WTC11 (cell line): ENCODE measurements at regions not wholly inside any gene's neighbourhood (a gene's known extent, or its start where the extent isn't known, plus 50 kb on each side); places are given as distances from the start of the nearest gene placed in this dataset.

Experiments used
- ATAC-seq: fragments of 200-7000 bp; cut with Tn5 transposase; 2 replicates; pipeline ENCODE4 v1.10.0; 2021; ENCODE audit warnings: mild to moderate bottlenecking, moderate library complexity
- CTCF ChIA-PET: fragments of 300-600 bp; sonication (Branson Sonifier 250); formaldehyde crosslinking; loops from one replicate; lab custom pipeline; 2021; ENCODE audit warnings: antibody characterized with exemption; lab: Charles Lee
- POLR2A ChIA-PET: fragments of 350-600 bp; sonication (Branson Sonifier 250); formaldehyde crosslinking; loops from one replicate; lab custom pipeline; 2021; ENCODE audit warnings: antibody characterized with exemption; lab: Charles Lee
- DNase-seq: peaks from one replicate; pipeline ENCODE4 v3.0.0; 2021; ENCODE audit warnings: low spot score
- H3K27ac Mint-ChIP-seq: 2 replicates; pipeline ENCODE4 v1.8.0; 2021; ENCODE audit warnings: mixed read lengths
- H3K27me3 Mint-ChIP-seq: 2 replicates; pipeline ENCODE4 v1.8.0; 2021; ENCODE audit warnings: low read depth, mild to moderate bottlenecking, moderate library complexity, mixed read lengths
- H3K36me3 Mint-ChIP-seq: 2 replicates; pipeline ENCODE4 v1.8.0; 2021; ENCODE audit warnings: mixed read lengths
- H3K4me1 Mint-ChIP-seq: 2 replicates; pipeline ENCODE4 v1.8.0; 2022; ENCODE audit warnings: mixed read lengths
- H3K4me3 Mint-ChIP-seq: 2 replicates; pipeline ENCODE4 v1.8.0; 2021; ENCODE audit warnings: mild to moderate bottlenecking, moderate library complexity, mixed read lengths
- H3K9me3 Mint-ChIP-seq: 2 replicates; pipeline ENCODE4 v1.8.0; 2021; ENCODE audit warnings: mixed read lengths
- ATF2 ChIP-seq: sonication (generic); formaldehyde crosslinking; IDR thresholded peaks from 2 replicates; pipeline ENCODE4 v1.8.1; 2022; ENCODE audit warnings: low read depth, missing genetic modification reagents, borderline replicate concordance
- CDX4 ChIP-seq: fragments of 250-450 bp; sonication (Bioruptor Pico); IDR thresholded peaks from 2 replicates; pipeline ENCODE4 v1.9.0; 2021; ENCODE audit warnings: moderate library complexity, mild to moderate bottlenecking, inconsistent platforms, borderline replicate concordance
- CREM ChIP-seq: sonication (generic); formaldehyde crosslinking; IDR thresholded peaks from 2 replicates; pipeline ENCODE4 v1.8.1; 2022; ENCODE audit warnings: mild to moderate bottlenecking, missing genetic modification reagents, moderate library complexity
- ETV6 ChIP-seq: sonication (generic); formaldehyde crosslinking; IDR thresholded peaks from 2 replicates; pipeline ENCODE4 v1.8.1; 2022; ENCODE audit warnings: mild to moderate bottlenecking, missing genetic modification reagents
- NFATC4 ChIP-seq: fragments of 250-450 bp; sonication (Bioruptor Pico); IDR thresholded peaks from 2 replicates; pipeline ENCODE4 v1.9.0; 2021; ENCODE audit warnings: mild to moderate bottlenecking
- NFE2L1 ChIP-seq: sonication (generic); formaldehyde crosslinking; IDR thresholded peaks from 2 replicates; pipeline ENCODE4 v1.8.1; 2023; ENCODE audit warnings: missing genetic modification reagents
- STAT6 ChIP-seq: sonication (generic); formaldehyde crosslinking; conservative IDR thresholded peaks from 2 replicates; pipeline ENCODE4 v1.8.1; 2023; ENCODE audit warnings: mild to moderate bottlenecking, low read depth, missing genetic modification reagents, moderate library complexity
- TP53 ChIP-seq: sonication (generic); formaldehyde crosslinking; IDR thresholded peaks from 2 replicates; pipeline ENCODE4 v1.8.1; 2023; ENCODE audit warnings: mild to moderate bottlenecking, missing genetic modification reagents
- USF1 ChIP-seq: sonication (generic); formaldehyde crosslinking; IDR thresholded peaks from 2 replicates; pipeline ENCODE4 v1.8.0; 2022; ENCODE audit warnings: mild to moderate bottlenecking, missing genetic modification reagents
- ZNF396 ChIP-seq: fragments of 250-450 bp; sonication (Bioruptor Pico); IDR thresholded peaks from 2 replicates; pipeline ENCODE4 v1.8.0; 2021; ENCODE audit warnings: mild to moderate bottlenecking, moderate library complexity, borderline replicate concordance
- ZNF425 ChIP-seq: fragments of 250-450 bp; sonication (Bioruptor Pico); conservative IDR thresholded peaks from 2 replicates; pipeline ENCODE4 v1.9.0; 2021; ENCODE audit warnings: mild to moderate bottlenecking

- no peak overlapping the region for H3K4me3 Mint-ChIP-seq
- TF ChIP-seq ETV6 (CRISPR knock-in tag) (no peak), ZNF425 (no peak), USF1 (CRISPR knock-in tag) (no peak), ZNF396 (no peak)
- no peaks in the 10 kb centered on the region for H3K9me3 Mint-ChIP-seq
- CTCF ChIA-PET, result no interaction called here
- no peak for ATAC-seq
- H3K36me3 Mint-ChIP-seq, result no peaks in the 10 kb centered on the region
- H3K27me3 Mint-ChIP-seq, result no peaks in the 10 kb centered on the region
- no peak for DNase-seq
- POLR2A ChIA-PET, result no interaction called here
- no peak overlapping the region for H3K27ac Mint-ChIP-seq
- 0 out of 2 replicates have a peak, but pooled peaks cover 3% of the 10 kb centered on the region for H3K4me1 Mint-ChIP-seq
Observed at GRCh38 chr5:53322257-53322656, 158.2 kb upstream of the FST start.

- CTCF ChIA-PET, result no interaction called here
- DNase-seq (no peak), ATAC-seq (no peak)
- POLR2A ChIA-PET, result interaction anchor here (0.6 kb wide), 1 partner anchor 499 kb away, joined by 3 read pairs; no protein-coding TSS in a partner anchor
- Mint-ChIP-seq H3K27ac (no peak overlapping the region), H3K9me3 (no peaks in the 10 kb centered on the region), H3K4me1 (0 out of 2 replicates have a peak, but pooled peaks cover 3% of the 10 kb centered on the region), H3K4me3 (no peak overlapping the region), H3K36me3 (no peaks in the 10 kb centered on the region), H3K27me3 (no peaks in the 10 kb centered on the region)
- TF ChIP-seq TP53 (CRISPR knock-in tag) (no peak), ETV6 (CRISPR knock-in tag) (no peak), NFE2L1 (CRISPR knock-in tag) (no peak), ZNF425 (no peak), STAT6 (no peak), ATF2 (CRISPR knock-in tag) (no peak), CREM (CRISPR knock-in tag) (no peak), NFATC4 (no peak), CDX4 (CRISPR knock-in tag) (no peak)
Observed at GRCh38 chr5:53323511-53323910, 156.9 kb upstream of the FST start.
